Astrocyte (in vitro differentiated cells and primary cell): ENCODE measurements at regions not wholly inside any gene's neighbourhood (a gene's known extent, or its start where the extent isn't known, plus 50 kb on each side); places are given as distances from the start of the nearest gene placed in this dataset.

Source experiments
- DNase-seq: peaks from one replicate; pipeline ENCODE4 v3.0.0-alpha.2; 2010; ENCODE audit warnings: low read depth
- FAIRE-seq: peaks from 2 replicates; lab custom pipeline; 2011; peaks lifted over from hg19 to GRCh38; lab: Jason Lieb, UNC
- H2AFZ ChIP-seq: 2 replicates; pipeline ENCODE4 v1.6.0; 2012; ENCODE audit warnings: low read depth, low read length, inconsistent platforms
- H3K27ac ChIP-seq: 2 replicates; pipeline ENCODE4 v1.5.1; 2011; ENCODE audit warnings: low read depth, low read length, inconsistent platforms
- H3K27me3 ChIP-seq: 2 replicates; pipeline ENCODE4 v1.6.0; 2011; ENCODE audit warnings: low read length, inconsistent platforms; ENCODE audit not compliant: insufficient read depth
- H3K36me3 ChIP-seq: 2 replicates; pipeline ENCODE4 v1.5.1; 2011; ENCODE audit warnings: low read length, inconsistent platforms; ENCODE audit not compliant: insufficient read depth
- H3K4me1 ChIP-seq: 2 replicates; pipeline ENCODE4 v1.5.1; 2011; ENCODE audit warnings: low read length, inconsistent platforms; ENCODE audit not compliant: insufficient read depth
- H3K4me2 ChIP-seq: 2 replicates; pipeline ENCODE4 v1.6.0; 2012; ENCODE audit warnings: low read length, inconsistent platforms
- H3K4me3 ChIP-seq: 2 replicates; pipeline ENCODE4 v1.5.1; 2011; ENCODE audit warnings: low read depth, mild to moderate bottlenecking, low read length, inconsistent platforms; ENCODE audit not compliant: insufficient read depth
- H3K79me2 ChIP-seq: 2 replicates; pipeline ENCODE4 v1.6.0; 2012; ENCODE audit warnings: mild to moderate bottlenecking, low read length, inconsistent platforms; ENCODE audit not compliant: insufficient read depth
- H3K9ac ChIP-seq: 2 replicates; pipeline ENCODE4 v1.6.0; 2012; ENCODE audit warnings: mild to moderate bottlenecking, low read length, inconsistent platforms
- H3K9me3 ChIP-seq: 2 replicates; pipeline ENCODE4 v1.5.1; 2012; ENCODE audit warnings: low read depth, mild to moderate bottlenecking, low read length, inconsistent platforms; ENCODE audit not compliant: insufficient read depth
- H4K20me1 ChIP-seq: 2 replicates; pipeline ENCODE4 v1.6.0; 2012; ENCODE audit warnings: low read length, inconsistent platforms; ENCODE audit not compliant: insufficient read depth
- H3K27ac Mint-ChIP-seq: one replicate; pipeline ENCODE4 v1.8.0; 2021; ENCODE audit warnings: mild to moderate bottlenecking, mixed read lengths; ENCODE audit not compliant: unreplicated experiment
- H3K27me3 Mint-ChIP-seq: one replicate; pipeline ENCODE4 v1.8.0; 2021; ENCODE audit warnings: low read depth, mixed read lengths; ENCODE audit not compliant: unreplicated experiment
- H3K36me3 Mint-ChIP-seq: one replicate; pipeline ENCODE4 v1.8.0; 2021; ENCODE audit warnings: low read depth, mixed read lengths; ENCODE audit not compliant: unreplicated experiment
- H3K4me1 Mint-ChIP-seq: one replicate; pipeline ENCODE4 v1.8.0; 2021; ENCODE audit warnings: low read depth, mixed read lengths; ENCODE audit not compliant: unreplicated experiment
- H3K4me3 Mint-ChIP-seq: one replicate; pipeline ENCODE4 v1.8.0; 2021; ENCODE audit warnings: mild to moderate bottlenecking, moderate library complexity, mixed read lengths; ENCODE audit not compliant: unreplicated experiment
- H3K9me3 Mint-ChIP-seq: one replicate; pipeline ENCODE4 v1.8.0; 2021; ENCODE audit warnings: mild to moderate bottlenecking, mixed read lengths; ENCODE audit not compliant: unreplicated experiment
- EZH2 ChIP-seq: IDR thresholded peaks from 2 replicates; pipeline ENCODE4 v1.6.1; 2012; ENCODE audit warnings: mild to moderate bottlenecking, low read length, inconsistent platforms; ENCODE audit not compliant: insufficient read depth
- TF ChIP-seq, protein P1 (sequence below): IDR thresholded peaks from 2 replicates; pipeline ENCODE4 v1.5.1; 2011; ENCODE audit warnings: low read depth, mild to moderate bottlenecking, inconsistent platforms, low read length, moderate library complexity; ENCODE audit not compliant: insufficient read depth

DNA sequence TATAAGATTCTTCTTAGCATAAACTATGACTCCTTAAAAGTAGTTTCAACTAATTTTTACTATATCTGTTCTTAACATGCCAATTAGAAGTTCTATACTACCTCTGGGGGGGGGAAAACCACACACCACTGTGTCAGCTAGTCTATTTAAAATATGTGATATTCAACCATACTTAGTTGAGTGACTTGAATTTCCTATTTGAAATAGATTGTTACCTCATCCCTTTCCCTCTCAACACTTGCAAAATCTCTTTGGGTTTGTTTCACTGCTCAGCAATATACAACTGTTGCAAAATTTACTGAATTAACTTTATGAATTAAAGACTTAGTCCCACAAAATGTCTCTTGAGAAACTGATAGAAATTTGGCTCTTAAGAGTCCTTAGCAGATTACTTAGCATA, 151.1 kb upstream of the POU5F2 start:
- Mint-ChIP-seq H3K4me3 (no peak overlapping the region), H3K4me1 (peaks cover 11% of the 10 kb centered on the region), H3K36me3 (no peaks in the 10 kb centered on the region), H3K27me3 (no peaks in the 10 kb centered on the region), H3K9me3 (no peaks in the 10 kb centered on the region), H3K27ac (no peak overlapping the region)
- DNase-seq (no peak), FAIRE-seq (no peak)
- H2AFZ ChIP-seq, result no peak overlapping the region
- no peaks in the 10 kb centered on the region for H3K27me3 ChIP-seq
- H3K4me1 ChIP-seq, result no peaks in the 10 kb centered on the region
- no peaks in the 10 kb centered on the region for H3K36me3 ChIP-seq
- H3K27ac ChIP-seq, result no peak overlapping the region
- no peak overlapping the region for H3K4me3 ChIP-seq
- no peak overlapping the region for H3K9ac ChIP-seq
- H3K4me2 ChIP-seq, result no peak overlapping the region
- no peaks in the 10 kb centered on the region for H3K9me3 ChIP-seq
- TF ChIP-seq, protein P1, sequence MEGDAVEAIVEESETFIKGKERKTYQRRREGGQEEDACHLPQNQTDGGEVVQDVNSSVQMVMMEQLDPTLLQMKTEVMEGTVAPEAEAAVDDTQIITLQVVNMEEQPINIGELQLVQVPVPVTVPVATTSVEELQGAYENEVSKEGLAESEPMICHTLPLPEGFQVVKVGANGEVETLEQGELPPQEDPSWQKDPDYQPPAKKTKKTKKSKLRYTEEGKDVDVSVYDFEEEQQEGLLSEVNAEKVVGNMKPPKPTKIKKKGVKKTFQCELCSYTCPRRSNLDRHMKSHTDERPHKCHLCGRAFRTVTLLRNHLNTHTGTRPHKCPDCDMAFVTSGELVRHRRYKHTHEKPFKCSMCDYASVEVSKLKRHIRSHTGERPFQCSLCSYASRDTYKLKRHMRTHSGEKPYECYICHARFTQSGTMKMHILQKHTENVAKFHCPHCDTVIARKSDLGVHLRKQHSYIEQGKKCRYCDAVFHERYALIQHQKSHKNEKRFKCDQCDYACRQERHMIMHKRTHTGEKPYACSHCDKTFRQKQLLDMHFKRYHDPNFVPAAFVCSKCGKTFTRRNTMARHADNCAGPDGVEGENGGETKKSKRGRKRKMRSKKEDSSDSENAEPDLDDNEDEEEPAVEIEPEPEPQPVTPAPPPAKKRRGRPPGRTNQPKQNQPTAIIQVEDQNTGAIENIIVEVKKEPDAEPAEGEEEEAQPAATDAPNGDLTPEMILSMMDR, result no peak
- no peaks in the 10 kb centered on the region for H3K79me2 ChIP-seq
- H4K20me1 ChIP-seq, result no peaks in the 10 kb centered on the region

DNA sequence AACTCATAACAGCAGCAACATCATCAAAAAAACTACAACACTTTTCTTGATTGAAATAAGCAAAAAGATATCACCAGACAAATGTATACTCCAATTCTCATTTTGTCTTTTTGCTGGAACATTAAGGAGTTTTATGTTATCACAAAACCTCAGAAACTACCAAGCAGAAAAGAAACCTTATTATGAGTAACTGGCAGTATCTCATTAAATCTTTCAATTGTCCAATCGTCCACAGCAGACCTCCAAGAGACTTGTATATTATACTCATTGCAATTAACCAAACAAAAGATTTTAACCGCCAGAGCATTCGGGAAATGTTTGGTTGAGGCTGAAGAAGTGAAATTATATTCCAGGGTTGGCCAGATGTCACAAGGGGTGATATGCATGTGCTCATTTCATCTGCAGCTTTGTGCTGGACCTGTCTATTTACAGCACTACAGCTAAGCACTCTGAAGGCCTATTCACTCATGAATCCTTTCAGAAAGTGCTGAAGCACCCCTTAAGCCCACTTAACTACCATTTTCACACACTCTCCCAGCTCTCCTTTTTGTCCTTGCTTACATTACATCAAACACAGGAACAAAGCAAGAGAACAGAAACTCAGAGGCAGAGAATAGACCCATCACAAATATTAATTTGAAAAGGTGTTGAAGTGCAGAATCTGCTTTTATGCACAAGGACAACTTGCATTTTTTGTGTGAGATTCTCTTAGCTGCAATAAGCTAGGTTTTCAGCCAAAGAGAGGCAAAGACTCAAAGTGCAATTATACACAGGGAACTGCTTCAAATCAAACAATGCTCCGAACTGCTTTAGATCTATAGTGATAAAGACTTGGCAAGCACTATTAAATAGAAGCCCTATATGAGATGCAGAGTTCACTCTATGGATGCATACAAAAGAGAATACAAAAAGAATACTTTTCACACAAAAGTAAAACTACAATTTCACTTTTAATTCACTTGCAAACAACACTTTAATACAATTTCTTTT, 150.4 kb upstream of the POU5F2 start:
- Histone ChIP-seq H3K27ac (no peak overlapping the region), H3K27me3 (no peaks in the 10 kb centered on the region), H3K9ac (no peak overlapping the region), H3K4me3 (no peak overlapping the region), H3K9me3 (no peaks in the 10 kb centered on the region), H3K4me2 (no peak overlapping the region), H3K4me1 (peaks cover 3% of the 10 kb centered on the region), H4K20me1 (no peaks in the 10 kb centered on the region), H3K36me3 (no peaks in the 10 kb centered on the region), H2AFZ (no peak overlapping the region), H3K79me2 (no peaks in the 10 kb centered on the region)
- Mint-ChIP-seq H3K4me1 (peaks cover 14% of the 10 kb centered on the region), H3K36me3 (no peaks in the 10 kb centered on the region), H3K27ac (no peak overlapping the region), H3K4me3 (no peak overlapping the region), H3K27me3 (no peaks in the 10 kb centered on the region), H3K9me3 (no peaks in the 10 kb centered on the region)
- DNase-seq, result peak; percentile 20
- no peak for TF ChIP-seq EZH2
- TF ChIP-seq, protein P1, result no peak
- peak; percentile 54 for FAIRE-seq

DNA sequence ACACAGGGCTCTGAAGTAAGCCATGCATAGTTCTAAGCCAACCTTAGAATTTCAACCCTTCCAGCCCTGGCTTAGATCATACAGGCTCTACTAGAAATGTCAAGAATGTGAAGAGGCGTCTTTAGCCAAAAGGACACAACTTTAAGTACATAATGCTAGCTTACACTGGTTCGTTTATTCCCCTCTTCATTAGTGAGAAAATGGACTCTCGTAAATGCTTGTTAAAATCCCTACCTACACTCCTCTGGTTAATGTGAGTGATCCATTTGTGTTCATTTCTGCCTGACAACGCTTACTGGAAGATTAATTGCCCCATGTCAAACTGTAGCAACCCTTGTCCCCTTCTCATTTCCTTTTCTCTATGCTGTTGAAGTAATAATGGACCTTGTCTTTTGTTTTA, 149.3 kb upstream of the POU5F2 start:
- Histone ChIP-seq H3K9me3 (no peaks in the 10 kb centered on the region), H3K36me3 (no peaks in the 10 kb centered on the region), H3K27ac (no peak overlapping the region), H4K20me1 (no peaks in the 10 kb centered on the region), H2AFZ (no peak overlapping the region), H3K4me3 (no peak overlapping the region), H3K27me3 (no peaks in the 10 kb centered on the region), H3K4me1 (peaks cover 8% of the 10 kb centered on the region), H3K79me2 (no peaks in the 10 kb centered on the region), H3K9ac (no peak overlapping the region), H3K4me2 (no peak overlapping the region)
- Mint-ChIP-seq H3K36me3 (no peaks in the 10 kb centered on the region), H3K27me3 (no peaks in the 10 kb centered on the region), H3K4me1 (peaks cover 14% of the 10 kb centered on the region), H3K27ac (no peak overlapping the region), H3K4me3 (no peak overlapping the region), H3K9me3 (no peaks in the 10 kb centered on the region)
- DNase-seq (peak; percentile 59), FAIRE-seq (no peak)
- TF ChIP-seq EZH2, result no peak
- TF ChIP-seq, protein P1, result no peak
